Common myeloid progenitor, CD34-positive (primary cell): ENCODE measurements at regions not wholly inside any gene's neighbourhood (a gene's known extent, or its start where the extent isn't known, plus 50 kb on each side); places are given as distances from the start of the nearest gene placed in this dataset.

Experiments
- CTCF ChIA-PET: fragments of 350-600 bp; sonication (Branson Sonifier 250); formaldehyde crosslinking; loops from one replicate; lab custom pipeline; 2021; ENCODE audit warnings: antibody characterized with exemption; lab: Charles Lee
- POLR2A ChIA-PET: fragments of 350-600 bp; sonication (Branson Sonifier 250); formaldehyde crosslinking; loops from one replicate; lab custom pipeline; 2021; ENCODE audit warnings: antibody characterized with exemption; lab: Charles Lee
- DNase-seq, 3 donors: peaks; one replicate each; pipeline versions ENCODE4 v3.0.0 to v3.0.0-alpha.2; 2013
- H3K27ac ChIP-seq, 2 experiments: 1 replicate in 1 of 2; 2 replicates in 1 of 2; pipeline ENCODE4 v1.7.0; 2013; ENCODE audit warnings: inconsistent platforms in 2 of 2, low read length in 2 of 2, mild to moderate bottlenecking in 2 of 2, low read depth in 1 of 2, moderate library complexity in 1 of 2; ENCODE audit not compliant: severe bottlenecking in 2 of 2, insufficient read depth in 1 of 2, poor library complexity in 1 of 2
- H3K27me3 ChIP-seq, 5 experiments: replicated peaks in 2 of 5; 1 replicate in 3 of 5; 2 replicates in 2 of 5; pipeline versions ENCODE4 v1.6.1 to v1.7.0; 2013; ENCODE audit warnings: low read length in 4 of 5, mild to moderate bottlenecking in 2 of 5, moderate library complexity in 2 of 5, inconsistent platforms in 1 of 5; ENCODE audit not compliant: insufficient read depth in 5 of 5, control insufficient read depth in 4 of 5
- H3K36me3 ChIP-seq, 4 experiments: 1 replicate in 2 of 4; 2 replicates in 2 of 4; pipeline versions ENCODE4 v1.6.1 to v1.7.0; 2013; ENCODE audit warnings: low read length in 3 of 4, control low read depth in 1 of 4, mild to moderate bottlenecking in 1 of 4; ENCODE audit not compliant: control insufficient read depth in 4 of 4, insufficient read depth in 4 of 4
- H3K4me1 ChIP-seq, 4 experiments: 1 replicate in 3 of 4; 2 replicates in 1 of 4; pipeline versions ENCODE4 v1.6.1 to v1.7.1; 2013; ENCODE audit warnings: low read length in 3 of 4, mild to moderate bottlenecking in 3 of 4, control low read depth in 1 of 4, inconsistent platforms in 1 of 4, moderate library complexity in 1 of 4; ENCODE audit not compliant: control insufficient read depth in 4 of 4, insufficient read depth in 4 of 4; ENCODE audit errors: control extremely low read depth in 1 of 4
- H3K4me3 ChIP-seq, 7 experiments: 1 replicate in 4 of 7; 2 replicates in 3 of 7; pipeline versions ENCODE4 v1.5.1 to v1.7.0; 2013; ENCODE audit warnings: mild to moderate bottlenecking in 7 of 7, low read length in 6 of 7, moderate library complexity in 6 of 7, inconsistent platforms in 2 of 7, low read depth in 2 of 7, control low read depth in 1 of 7; ENCODE audit not compliant: insufficient read depth in 4 of 7, control insufficient read depth in 1 of 7; ENCODE audit errors: extremely low read depth in 1 of 7
- H3K9me3 ChIP-seq, 5 experiments: 1 replicate in 4 of 5; 2 replicates in 1 of 5; pipeline versions ENCODE4 v1.6.1 to v1.7.1; 2013; ENCODE audit warnings: low read length in 4 of 5, mild to moderate bottlenecking in 2 of 5, inconsistent platforms in 1 of 5, low read depth in 1 of 5, moderate library complexity in 1 of 5; ENCODE audit not compliant: control insufficient read depth in 4 of 5, insufficient read depth in 2 of 5; ENCODE audit errors: control extremely low read depth in 1 of 5
- WGBS: methylation state at CpG from one replicate; pipeline ENCODE4 v1.1.5; 2013; ENCODE audit not compliant: insufficient coverage; 5-methylcytosine and 5-hydroxymethylcytosine counted together

- Histone ChIP-seq H3K4me1 (no peaks in the 10 kb centered on the region), H3K27ac (no peak overlapping the region), H3K27me3 (no peaks in the 10 kb centered on the region), H3K36me3 (no peaks in the 10 kb centered on the region), H3K4me3 (no peak overlapping the region), H3K9me3 (peaks cover 0 to 10% (median 0%) of the 10 kb centered on the region in 5 experiments)
- POLR2A ChIA-PET, result no interaction called here
- DNase-seq, result no peak
- CTCF ChIA-PET, result no interaction called here
- WGBS, result no CpG with 5 or more reads among the region's 1 CpG
These were observed 374.1 kb upstream of the C16orf82 start for GRCh38 chr16:26692658-26693057.

GRCh38 chr16:26697807-26698206 is 368.9 kb upstream of the C16orf82 start:
- Histone ChIP-seq H3K27me3 (no peaks in the 10 kb centered on the region), H3K9me3 (peaks cover 0 to 7% (median 0%) of the 10 kb centered on the region in 5 experiments), H3K36me3 (no peaks in the 10 kb centered on the region), H3K27ac (no peak overlapping the region), H3K4me1 (no peaks in the 10 kb centered on the region), H3K4me3 (no peak overlapping the region)
- CTCF ChIA-PET, result no interaction called here
- DNase-seq, result no peak
- POLR2A ChIA-PET, result no interaction called here
- 100% methylated on average over 2 of the region's 2 CpGs for WGBS

- Histone ChIP-seq H3K36me3 (no peaks in the 10 kb centered on the region), H3K4me3 (no peak overlapping the region), H3K9me3 (peaks cover 0 to 7% (median 0%) of the 10 kb centered on the region in 5 experiments), H3K4me1 (no peaks in the 10 kb centered on the region), H3K27ac (no peak overlapping the region), H3K27me3 (no peaks in the 10 kb centered on the region)
- POLR2A ChIA-PET, result interaction anchor here (0.6 kb wide), 1 partner anchor 8 kb away, joined by 3 read pairs; no protein-coding TSS in a partner anchor
- DNase-seq, result no peak
- no CpG with 5 or more reads among the region's 1 CpG for WGBS
- CTCF ChIA-PET, result no interaction called here
These were observed 366.5 kb upstream of the C16orf82 start for GRCh38 chr16:26700250-26700649.

GRCh38 chr16:26701243-26701886 is 365.4 kb upstream of the C16orf82 start:
- no peak for DNase-seq
- Histone ChIP-seq H3K36me3 (no peaks in the 10 kb centered on the region), H3K9me3 (peaks cover 0 to 4% (median 0%) of the 10 kb centered on the region in 5 experiments), H3K4me1 (no peaks in the 10 kb centered on the region), H3K4me3 (no peak overlapping the region), H3K27me3 (no peaks in the 10 kb centered on the region), H3K27ac (no peak overlapping the region)
- WGBS, result 100% methylated on average over 1 of the region's 3 CpGs
- ChIA-PET POLR2A (no interaction called here), CTCF (no interaction called here)

GRCh38 chr16:26705346-26705745 is 361.4 kb upstream of the C16orf82 start:
- DNase-seq, result no peak
- no peaks in the 10 kb centered on the region for H3K36me3 ChIP-seq
- H3K27ac ChIP-seq, result no peak overlapping the region
- no peaks in the 10 kb centered on the region for H3K4me1 ChIP-seq
- H3K9me3 ChIP-seq, result no peaks in the 10 kb centered on the region
- no CpG with 5 or more reads among the region's 1 CpG for WGBS
- H3K4me3 ChIP-seq, result no peak overlapping the region
- H3K27me3 ChIP-seq, result no peaks in the 10 kb centered on the region
- ChIA-PET CTCF (no interaction called here), POLR2A (no interaction called here)

GRCh38 chr16:26708428-26708827 is 358.3 kb upstream of the C16orf82 start:
- Histone ChIP-seq H3K4me1 (no peaks in the 10 kb centered on the region), H3K9me3 (no peaks in the 10 kb centered on the region), H3K27ac (no peak overlapping the region), H3K36me3 (no peaks in the 10 kb centered on the region), H3K27me3 (no peaks in the 10 kb centered on the region), H3K4me3 (no peak overlapping the region)
- ChIA-PET CTCF (no interaction called here), POLR2A (interaction anchor here (0.6 kb wide), 1 partner anchor 8 kb away, joined by 3 read pairs; no protein-coding TSS in a partner anchor)
- 92% methylated on average over 2 of the region's 2 CpGs for WGBS
- no peak for DNase-seq

DNA sequence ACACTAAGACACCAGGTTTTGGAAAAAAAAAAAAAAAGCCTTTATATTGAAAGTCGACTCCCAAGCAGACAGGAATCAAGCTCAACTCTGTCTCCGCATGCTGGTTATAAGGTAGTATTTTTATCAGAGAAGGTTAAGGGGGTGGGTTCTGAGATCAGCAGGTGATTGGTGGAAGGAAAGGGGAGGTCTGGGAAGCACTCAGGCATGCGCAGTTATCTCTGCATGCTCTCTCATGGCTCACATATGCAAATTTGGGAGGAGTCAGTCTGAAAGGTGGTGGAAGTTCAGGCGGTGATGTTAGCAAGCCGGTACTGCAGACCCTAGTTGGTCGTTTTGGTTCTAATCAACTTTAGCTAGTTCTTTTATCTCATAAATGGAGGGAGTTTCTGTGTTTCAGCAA is 357.6 kb upstream of the C16orf82 start:
- Histone ChIP-seq H3K4me3 (no peak overlapping the region), H3K36me3 (no peaks in the 10 kb centered on the region), H3K9me3 (no peaks in the 10 kb centered on the region), H3K27ac (no peak overlapping the region), H3K4me1 (no peaks in the 10 kb centered on the region), H3K27me3 (no peaks in the 10 kb centered on the region)
- 95% methylated on average over 5 of the region's 6 CpGs for WGBS
- no peak for DNase-seq
- CTCF ChIA-PET, result no interaction called here
- POLR2A ChIA-PET, result no interaction called here
